ENCODE measurements at regions not wholly inside any gene's neighbourhood (a gene's known extent, or its start where the extent isn't known, plus 50 kb on each side); places are given as distances from the start of the nearest gene placed in this dataset.

GRCh38 chr9:25613709-25614108 lies 64.5 kb downstream of the TUSC1 start:
- DNase-seq = no peak

GRCh38 chr9:25603106-25603505 lies 75.1 kb downstream of the TUSC1 start:
- DNase-seq = no peak

GRCh38 chr9:25602400-25603044 lies 75.7 kb downstream of the TUSC1 start:
- DNase-seq = no peak

- no peak for DNase-seq
Measured at GRCh38 chr9:25600501-25600900, 77.7 kb downstream of the TUSC1 start.

- no peak for DNase-seq
Measured at GRCh38 chr9:25584611-25585010, 93.6 kb downstream of the TUSC1 start.

GRCh38 chr9:25573281-25573680 lies 105.0 kb downstream of the TUSC1 start:
- DNase-seq = no peak

GRCh38 chr9:25571491-25571890 lies 106.8 kb downstream of the TUSC1 start:
- no peak for DNase-seq

DNA sequence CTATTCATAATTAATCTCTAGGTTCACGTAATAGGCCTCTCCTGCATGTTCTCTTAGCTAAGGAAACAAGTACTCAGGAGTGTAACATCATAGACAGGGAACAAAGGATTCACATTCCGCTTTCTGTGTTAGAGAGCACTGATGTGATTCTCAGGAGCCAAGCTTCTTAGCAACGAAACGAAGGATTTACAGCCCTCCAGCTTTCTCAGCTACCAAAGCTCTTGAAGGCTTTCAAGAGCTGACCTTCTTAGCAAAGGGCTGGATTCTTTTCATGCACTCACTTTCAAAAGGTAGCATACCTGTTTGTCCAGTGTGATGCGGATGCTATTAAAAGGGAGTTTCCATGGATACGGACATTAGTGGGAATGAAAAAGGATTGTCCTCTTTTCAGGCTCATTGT lies 107.4 kb downstream of the TUSC1 start:
- no peak for DNase-seq

GRCh38 chr9:25562101-25562500 lies 116.1 kb downstream of the TUSC1 start:
- no peak for DNase-seq

DNA sequence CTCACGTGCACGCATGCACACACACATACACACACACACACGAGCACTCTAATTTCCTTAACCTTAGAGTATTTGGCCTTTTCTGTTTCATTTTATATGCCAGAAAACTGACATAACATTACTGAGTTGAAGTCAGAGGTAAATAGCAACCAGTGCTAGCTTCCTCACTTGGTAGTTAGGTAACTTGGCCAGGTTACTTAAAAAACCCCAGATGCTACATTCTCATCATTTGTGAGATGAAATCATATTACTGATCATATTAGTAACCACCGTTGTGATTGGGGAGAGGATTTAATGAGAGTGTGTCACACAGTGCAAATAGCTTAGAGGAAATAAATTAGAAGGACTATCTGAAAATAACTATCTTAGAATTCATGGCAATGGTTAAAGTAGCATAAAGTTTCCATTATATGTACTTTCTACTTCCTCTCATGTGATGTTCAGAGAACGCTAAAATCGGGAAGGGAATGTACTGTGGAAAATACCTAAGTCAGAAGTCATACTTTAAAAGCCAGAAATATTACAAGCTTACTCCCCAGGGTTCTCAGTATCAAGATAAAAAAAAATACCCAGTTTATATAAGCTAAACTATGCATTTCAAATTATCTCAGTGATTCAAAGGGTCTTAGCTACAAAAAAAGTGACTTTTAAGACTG lies 120.5 kb downstream of the TUSC1 start:
- DNase-seq = no peak

DNA sequence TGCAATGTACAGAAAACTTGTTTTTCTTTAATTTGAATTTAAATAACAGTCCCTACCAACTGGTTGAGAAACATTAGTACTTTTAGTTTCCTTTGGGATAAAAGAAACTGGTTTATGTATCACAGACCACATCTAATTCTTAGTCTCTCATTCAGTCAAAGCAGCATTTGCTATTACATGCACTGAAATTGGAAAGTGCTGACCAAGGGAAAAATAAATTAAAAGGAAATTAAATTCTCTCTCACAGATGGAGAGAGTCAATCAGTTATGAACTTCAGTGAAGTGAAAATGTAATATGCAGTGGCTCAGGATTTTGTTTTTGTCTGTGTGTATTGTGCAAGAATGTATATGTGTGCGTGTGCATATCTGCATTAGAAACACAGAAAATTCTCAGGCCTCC lies 121.7 kb downstream of the TUSC1 start:
- DNase-seq = no peak

- no peak for DNase-seq
Measured at GRCh38 chr9:25548847-25549246, 129.4 kb downstream of the TUSC1 start.

DNA sequence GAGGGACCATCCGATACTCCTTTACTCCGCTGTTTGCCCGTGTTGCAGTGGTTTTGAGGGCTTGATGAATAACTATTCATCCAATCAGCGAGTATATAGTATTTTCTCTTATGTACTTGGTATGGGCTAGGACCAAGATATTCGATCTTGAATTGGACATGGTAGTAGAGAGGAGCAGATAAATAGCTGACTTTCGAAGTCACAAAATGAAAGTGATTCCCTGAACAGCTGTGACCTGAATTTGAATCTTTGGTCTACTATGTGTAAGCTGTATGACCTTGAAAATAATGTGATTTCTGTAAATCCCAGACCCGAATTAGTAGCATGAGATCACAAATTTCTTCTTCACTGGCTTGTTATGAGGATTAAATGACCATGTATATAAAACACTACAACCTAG lies 134.4 kb downstream of the TUSC1 start:
- DNase-seq = no peak

- DNase-seq = no peak
Measured at GRCh38 chr9:25542319-25542718, 135.9 kb downstream of the TUSC1 start.

DNA sequence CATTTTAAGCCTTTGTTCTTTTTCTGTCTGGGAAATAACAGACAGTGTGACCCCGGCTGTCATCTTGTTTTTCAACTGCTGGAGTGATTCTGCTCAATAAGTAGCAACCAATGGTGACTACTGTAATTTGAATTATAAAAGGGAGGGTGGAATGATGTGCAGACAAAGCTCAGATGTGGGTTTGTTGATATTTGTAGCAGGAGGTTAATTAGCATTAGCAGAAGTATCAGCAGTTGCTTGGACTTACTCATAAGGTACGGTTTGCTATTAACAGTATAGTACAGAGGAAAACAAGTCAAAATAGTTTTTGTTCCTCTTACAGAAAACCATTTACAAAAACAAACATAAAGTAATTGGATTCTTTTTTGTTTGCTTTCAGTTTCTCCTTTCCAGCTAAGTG lies 140.4 kb downstream of the TUSC1 start:
- DNase-seq = no peak

DNA sequence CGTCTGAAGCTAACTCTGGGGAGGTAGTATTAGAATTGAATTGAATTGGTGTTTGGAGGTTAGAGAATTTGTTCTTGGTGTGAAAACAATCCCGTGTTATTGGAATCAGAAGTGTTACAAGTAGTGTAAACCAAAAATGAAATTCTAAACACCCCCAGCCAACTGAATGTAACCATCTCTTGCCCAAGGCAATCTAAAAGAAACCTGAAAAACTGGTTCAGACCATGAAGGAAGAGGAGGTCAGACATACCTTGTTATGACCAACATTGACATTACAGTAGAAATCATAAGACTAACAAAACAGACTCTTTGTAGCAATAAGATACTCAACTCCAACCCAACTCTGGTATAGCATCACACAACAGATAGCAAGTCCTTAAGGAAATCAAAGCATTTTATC lies 159.0 kb downstream of the TUSC1 start:
- DNase-seq = no peak

DNA sequence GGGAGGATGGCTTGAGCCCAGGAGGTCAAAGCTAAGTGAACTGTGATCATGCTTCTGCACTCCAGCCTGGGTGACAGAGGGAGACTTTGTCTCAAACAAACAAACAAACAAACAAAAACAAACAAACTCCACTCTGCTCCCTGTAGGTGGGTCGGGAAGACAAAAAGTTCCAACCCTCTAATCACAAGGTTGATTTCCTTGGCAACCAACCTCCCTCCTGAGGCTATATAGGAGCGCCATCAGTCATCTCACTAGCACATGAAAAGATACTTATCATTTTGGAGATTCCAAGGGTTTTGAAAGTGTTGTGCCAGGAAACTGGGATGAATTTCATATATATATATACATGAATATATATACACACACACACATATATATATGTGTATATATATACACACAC lies 160.5 kb downstream of the TUSC1 start:
- no peak for DNase-seq

GRCh38 chr9:25513509-25514033 lies 164.7 kb downstream of the TUSC1 start:
- DNase-seq = no peak

DNA sequence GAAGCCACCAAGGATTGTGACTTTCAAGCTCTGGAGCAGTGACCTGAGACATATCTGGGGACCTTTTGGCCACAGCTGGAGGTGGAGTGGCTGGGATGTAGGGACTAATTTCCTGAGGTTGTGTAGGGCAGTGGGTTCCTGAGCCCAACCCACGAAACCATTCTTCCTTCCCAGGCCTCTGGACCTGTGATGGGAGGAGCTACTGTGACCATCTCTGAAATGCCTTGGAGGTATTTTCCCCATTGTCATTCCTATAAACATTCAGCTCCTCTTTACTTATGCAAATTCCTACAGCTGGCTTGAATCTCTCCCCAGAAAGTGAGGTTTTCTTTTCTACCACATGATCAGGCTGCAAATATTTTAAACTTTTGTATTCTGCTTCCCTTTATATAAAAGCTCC lies 172.6 kb downstream of the TUSC1 start:
- DNase-seq = no peak

GRCh38 chr9:25481372-25481771 lies 196.9 kb downstream of the TUSC1 start:
- DNase-seq = no peak

- DNase-seq = no peak
Measured at GRCh38 chr9:25480696-25481095, 197.5 kb downstream of the TUSC1 start.

- no peak for DNase-seq
Measured at GRCh38 chr9:25472681-25473080, 205.6 kb downstream of the TUSC1 start.

DNA sequence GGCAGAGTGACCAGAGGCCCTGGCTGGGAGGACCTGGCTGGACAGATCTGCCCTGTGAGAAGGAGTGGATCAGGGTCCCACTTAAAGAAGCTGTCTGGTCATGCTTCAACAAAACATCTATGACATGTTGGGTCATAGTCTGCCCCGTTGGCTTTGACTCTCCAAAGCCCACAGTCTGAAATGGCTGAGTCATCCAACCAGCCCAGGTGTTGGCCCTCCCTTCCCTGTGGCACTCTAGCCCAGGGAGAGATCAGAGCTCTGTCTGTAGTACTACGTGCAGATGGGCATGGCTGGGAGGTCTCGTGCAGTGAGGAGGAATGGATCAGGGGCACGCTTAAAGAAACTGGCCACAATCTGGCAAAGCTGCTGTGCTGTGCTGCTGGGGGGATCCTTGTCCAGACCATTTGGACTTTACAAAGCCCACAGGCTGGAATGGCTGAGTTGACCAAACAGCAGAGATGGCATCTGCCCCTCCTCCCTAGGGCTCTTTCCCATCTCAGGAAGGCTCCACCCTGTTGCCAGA lies 206.1 kb downstream of the TUSC1 start:
- no peak for DNase-seq

- DNase-seq = no peak
Measured at GRCh38 chr9:25461416-25461815, 216.8 kb downstream of the TUSC1 start.

GRCh38 chr9:25453875-25454274 lies 224.4 kb downstream of the TUSC1 start:
- DNase-seq = no peak
